Activated gamma-delta T cell treated with Interleukin-2 at 50 U/mL for 16 hours (primary cell): ENCODE measurements at regions not wholly inside any gene's neighbourhood (a gene's known extent, or its start where the extent isn't known, plus 50 kb on each side); places are given as distances from the start of the nearest gene placed in this dataset.

Experiments
- DNase-seq: peaks from one replicate; pipeline ENCODE4 v3.0.0-alpha.2; 2020

GRCh38 chr18:45503990-45504389 lies 111.3 kb upstream of the SLC14A2 start:
- no peak for DNase-seq

- DNase-seq, result no peak
Observed at GRCh38 chr18:45505497-45506206, 109.6 kb upstream of the SLC14A2 start.

GRCh38 chr18:45506951-45507350 lies 108.3 kb upstream of the SLC14A2 start:
- no peak for DNase-seq

GRCh38 chr18:45509535-45509934 lies 105.7 kb upstream of the SLC14A2 start:
- DNase-seq, result no peak

GRCh38 chr18:45510656-45511055 lies 104.6 kb upstream of the SLC14A2 start:
- no peak for DNase-seq

GRCh38 chr18:45512363-45512953 lies 102.8 kb upstream of the SLC14A2 start:
- DNase-seq, result no peak

GRCh38 chr18:45517181-45517741 lies 98.0 kb upstream of the SLC14A2 start:
- DNase-seq, result no peak

- DNase-seq, result no peak
Observed at GRCh38 chr18:45518311-45519155, 96.7 kb upstream of the SLC14A2 start.

GRCh38 chr18:45519411-45520280 lies 95.6 kb upstream of the SLC14A2 start:
- no peak for DNase-seq

GRCh38 chr18:45521136-45521535 lies 94.1 kb upstream of the SLC14A2 start:
- DNase-seq, result no peak

- DNase-seq, result no peak
Observed at GRCh38 chr18:45521777-45522176, 93.5 kb upstream of the SLC14A2 start.

- no peak for DNase-seq
Observed at GRCh38 chr18:45522371-45522770, 92.9 kb upstream of the SLC14A2 start.

- no peak for DNase-seq
Observed at GRCh38 chr18:45525301-45525700, 90.0 kb upstream of the SLC14A2 start.

GRCh38 chr18:45526114-45526841 lies 89.0 kb upstream of the SLC14A2 start:
- DNase-seq, result no peak

GRCh38 chr18:45527891-45528290 lies 87.4 kb upstream of the SLC14A2 start:
- no peak for DNase-seq

GRCh38 chr18:45528712-45529336 lies 86.5 kb upstream of the SLC14A2 start:
- DNase-seq, result no peak

GRCh38 chr18:45538444-45538843 lies 76.8 kb upstream of the SLC14A2 start:
- DNase-seq, result no peak

- DNase-seq, result no peak
Observed at GRCh38 chr18:45539491-45539891, 75.8 kb upstream of the SLC14A2 start.

- DNase-seq, result no peak
Observed at GRCh38 chr18:45540125-45540524, 75.2 kb upstream of the SLC14A2 start.

- DNase-seq, result no peak
Observed at GRCh38 chr18:45541421-45541820, 73.9 kb upstream of the SLC14A2 start.

- no peak for DNase-seq
Observed at GRCh38 chr18:45542043-45542442, 73.2 kb upstream of the SLC14A2 start.
